ENCODE measurements at regions not wholly inside any gene's neighbourhood (a gene's known extent, or its start where the extent isn't known, plus 50 kb on each side); places are given as distances from the start of the nearest gene placed in this dataset.

- TF ChIP-seq CTCF (IDR thresholded peaks at IDR 0.05; ENCODE audit: poor library complexity, severe bottlenecking) (no peak), EZH2 (IDR thresholded peaks at IDR 0.05; ENCODE audit: borderline replicate concordance, insufficient read depth, low read length, poor library complexity, severe bottlenecking) (no peak), POLR2AphosphoS5 (IDR thresholded peaks at IDR 0.05) (no peak), REST (IDR thresholded peaks at IDR 0.05; ENCODE audit: borderline replicate concordance) (no peak), RAD21 (conservative IDR thresholded peaks at IDR 0.05) (no peak), SMC3 (conservative IDR thresholded peaks at IDR 0.05; ENCODE audit: poor library complexity) (no peak), TAF1 (IDR thresholded peaks at IDR 0.05; ENCODE audit: low read depth) (no peak)
Measured at GRCh38 chr2:105959357-105959756, 214.6 kb downstream of the NCK2 start.

All from neural cell (in vitro differentiated cells).